ENCODE measurements at regions not wholly inside any gene's neighbourhood (a gene's known extent, or its start where the extent isn't known, plus 50 kb on each side); places are given as distances from the start of the nearest gene placed in this dataset.
"Not testable (repeated sequence)": the region's sequence is repeated elsewhere in the genome, so short reads cannot be mapped to it uniquely, and the experiment has no call there.

DNA sequence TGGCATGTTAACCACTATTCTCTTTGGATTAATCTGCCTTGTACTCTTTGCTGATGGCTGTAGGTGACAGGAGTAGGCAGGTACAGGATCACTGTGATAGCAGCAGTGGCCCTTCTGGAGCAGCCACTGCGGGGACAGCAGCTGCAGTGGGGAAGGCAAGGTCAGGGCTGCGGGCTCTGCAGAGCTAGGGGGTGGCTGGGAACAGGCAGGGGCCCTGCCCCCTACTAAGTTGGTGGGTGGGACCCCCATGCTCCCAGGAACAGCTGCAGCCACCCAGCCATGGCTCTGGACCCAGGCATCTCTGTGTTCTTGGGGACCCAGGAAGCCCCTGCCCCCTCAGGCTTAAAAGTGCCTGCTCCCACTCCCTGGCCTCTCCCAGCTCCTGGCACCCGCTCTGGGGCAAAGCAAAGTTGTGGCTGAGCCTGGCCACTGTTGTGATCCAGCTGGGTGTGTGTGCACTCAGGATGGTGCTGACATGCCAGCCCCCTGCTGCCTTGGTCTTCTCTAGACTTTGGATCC lies 302.4 kb downstream of the PCDH20 start:
- ChIA-PET POLR2A (no interaction called here), CTCF (no interaction called here)
- H3K4me1 Mint-ChIP-seq (ENCODE audit: low read depth): no peaks in the 10 kb centered on the region
- peaks cover 2% of the 10 kb centered on the region for H3K9me3 Mint-ChIP-seq
- no peak for DNase-seq
- no peaks in the 10 kb centered on the region for H3K27me3 Mint-ChIP-seq
- no peaks in the 10 kb centered on the region for H3K36me3 Mint-ChIP-seq
- no peak overlapping the region for H3K4me3 Mint-ChIP-seq
- intact Hi-C loops (cut with micrococcal nuclease): no loop called here
- H3K27ac Mint-ChIP-seq: no peak overlapping the region

DNA sequence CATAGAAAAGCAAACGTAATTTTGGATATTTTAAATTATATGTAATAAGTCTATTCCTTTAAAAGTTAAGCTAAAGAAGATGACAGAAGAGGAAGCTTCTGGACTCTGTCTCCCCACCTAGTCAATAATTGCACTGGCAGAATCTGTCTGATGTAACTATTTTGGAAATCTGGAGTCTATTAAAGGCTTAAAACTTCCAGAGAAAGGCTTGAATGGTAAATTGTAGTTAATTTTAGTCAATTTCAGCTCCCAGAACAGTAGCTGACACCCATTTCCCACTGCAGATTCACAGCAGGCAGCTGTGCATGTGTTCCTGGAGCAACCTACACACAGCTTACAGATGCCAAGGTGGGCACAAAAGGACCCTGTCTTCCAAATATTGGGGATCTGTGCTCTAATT lies 304.1 kb downstream of the PCDH20 start:
- CTCF ChIA-PET: no interaction called here
- Mint-ChIP-seq H3K4me3 (no peak overlapping the region), H3K36me3 (no peaks in the 10 kb centered on the region), H3K27me3 (no peaks in the 10 kb centered on the region), H3K27ac (no peak overlapping the region), H3K4me1 (ENCODE audit: low read depth) (no peaks in the 10 kb centered on the region), H3K9me3 (peaks cover 2% of the 10 kb centered on the region)
- intact Hi-C loops (cut with micrococcal nuclease): no loop called here
- POLR2A ChIA-PET: no interaction called here
- DNase-seq: no peak

DNA sequence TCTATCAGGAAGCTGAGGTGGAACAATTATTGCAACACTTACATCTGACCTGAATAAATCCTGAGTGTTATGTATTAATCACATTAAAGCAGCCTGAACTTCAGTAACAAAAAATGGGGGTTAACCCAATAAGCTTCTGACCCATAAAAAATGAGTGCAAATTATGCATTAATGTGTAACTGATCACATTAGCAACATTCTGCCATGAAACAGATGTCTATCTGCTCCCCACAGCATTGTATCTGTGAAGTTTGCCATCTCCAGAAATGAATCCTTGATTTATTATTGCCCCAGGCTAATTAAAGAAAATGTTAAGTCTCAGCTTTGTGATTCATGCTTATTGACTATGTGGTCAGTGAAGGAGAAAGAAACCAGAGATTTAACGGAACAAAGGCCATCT lies 304.9 kb downstream of the PCDH20 start:
- Mint-ChIP-seq H3K36me3 (no peaks in the 10 kb centered on the region), H3K27ac (no peak overlapping the region), H3K27me3 (no peaks in the 10 kb centered on the region), H3K4me1 (ENCODE audit: low read depth) (no peaks in the 10 kb centered on the region), H3K4me3 (no peak overlapping the region), H3K9me3 (peaks cover 2% of the 10 kb centered on the region)
- ChIA-PET CTCF (no interaction called here), POLR2A (no interaction called here)
- intact Hi-C loops (cut with micrococcal nuclease): no loop called here
- no peak for DNase-seq

DNA sequence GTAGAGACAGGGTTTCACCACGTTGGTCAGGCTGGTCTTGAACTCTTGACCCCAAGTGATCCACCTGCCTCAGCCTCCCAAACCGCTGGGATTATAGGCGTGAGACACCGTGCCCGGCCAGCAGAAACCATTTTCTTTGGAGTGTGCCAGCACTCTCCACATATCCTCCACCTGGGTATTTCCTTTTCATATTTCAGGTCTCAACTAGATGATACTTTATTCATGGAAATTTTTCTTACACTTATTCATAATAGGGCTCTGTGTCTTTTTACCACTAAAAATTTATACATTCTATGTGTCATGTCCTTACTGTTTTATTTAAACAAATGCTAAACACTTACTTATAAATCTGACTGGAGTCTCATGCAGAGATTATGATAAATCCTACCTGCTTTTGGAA lies 305.9 kb downstream of the PCDH20 start:
- DNase-seq: no peak
- Mint-ChIP-seq H3K36me3 (no peaks in the 10 kb centered on the region), H3K9me3 (peaks cover 2% of the 10 kb centered on the region), H3K27me3 (no peaks in the 10 kb centered on the region), H3K27ac (no peak overlapping the region), H3K4me3 (no peak overlapping the region), H3K4me1 (ENCODE audit: low read depth) (no peaks in the 10 kb centered on the region)
- POLR2A ChIA-PET: no interaction called here
- CTCF ChIA-PET: no interaction called here
- intact Hi-C loops (cut with micrococcal nuclease): no loop called here

DNA sequence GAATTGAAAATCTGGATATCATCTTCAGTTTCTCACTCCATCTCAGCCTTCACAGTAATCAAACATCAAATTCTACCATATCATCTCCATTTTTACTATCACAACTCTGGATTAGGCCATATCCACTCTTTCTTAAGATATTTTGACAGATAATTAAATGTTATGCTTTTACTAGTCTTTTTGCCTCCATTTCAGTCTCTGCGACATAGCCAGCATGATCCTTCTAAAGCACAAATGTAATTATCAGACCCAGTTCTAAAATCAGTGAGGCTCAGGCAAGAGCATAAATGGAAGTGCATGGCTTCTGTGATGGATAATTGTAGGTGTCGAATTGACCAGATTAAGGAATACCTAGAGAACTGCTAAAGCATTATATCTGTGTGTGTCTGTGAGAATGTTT lies 307.7 kb downstream of the PCDH20 start:
- CTCF ChIA-PET: no interaction called here
- intact Hi-C loops (cut with micrococcal nuclease): no loop called here
- Mint-ChIP-seq H3K27me3 (no peaks in the 10 kb centered on the region), H3K9me3 (no peaks in the 10 kb centered on the region), H3K27ac (no peak overlapping the region), H3K36me3 (no peaks in the 10 kb centered on the region), H3K4me3 (no peak overlapping the region), H3K4me1 (ENCODE audit: low read depth) (no peaks in the 10 kb centered on the region)
- POLR2A ChIA-PET: no interaction called here
- DNase-seq: no peak

DNA sequence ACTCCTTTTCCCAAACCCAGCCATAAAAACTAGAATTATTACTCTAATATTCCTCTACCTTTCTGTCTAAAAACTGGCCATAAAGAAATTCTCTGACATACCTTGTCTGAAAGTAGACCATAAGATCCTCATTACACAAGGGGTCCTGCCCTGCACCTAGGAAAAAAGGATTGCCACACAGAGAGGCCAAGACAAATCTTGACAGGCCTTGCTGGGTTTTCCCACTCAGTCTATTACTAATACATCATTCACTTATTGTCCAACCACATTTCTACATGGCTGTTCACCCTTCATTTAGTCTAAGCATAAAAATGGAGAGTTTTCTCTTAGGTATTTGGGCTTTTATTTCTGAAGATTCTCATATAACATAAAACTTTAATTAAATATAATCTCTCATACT lies 319.8 kb downstream of the PCDH20 start:
- H3K9me3 Mint-ChIP-seq: peaks cover 9% of the 10 kb centered on the region
- ChIA-PET POLR2A (no interaction called here), CTCF (no interaction called here)
- no peaks in the 10 kb centered on the region for H3K4me1 Mint-ChIP-seq (ENCODE audit: low read depth)
- DNase-seq: no peak
- no peaks in the 10 kb centered on the region for H3K36me3 Mint-ChIP-seq
- intact Hi-C loops (cut with micrococcal nuclease): no loop called here
- no peak overlapping the region for H3K4me3 Mint-ChIP-seq
- H3K27ac Mint-ChIP-seq: no peak overlapping the region
- no peaks in the 10 kb centered on the region for H3K27me3 Mint-ChIP-seq

DNA sequence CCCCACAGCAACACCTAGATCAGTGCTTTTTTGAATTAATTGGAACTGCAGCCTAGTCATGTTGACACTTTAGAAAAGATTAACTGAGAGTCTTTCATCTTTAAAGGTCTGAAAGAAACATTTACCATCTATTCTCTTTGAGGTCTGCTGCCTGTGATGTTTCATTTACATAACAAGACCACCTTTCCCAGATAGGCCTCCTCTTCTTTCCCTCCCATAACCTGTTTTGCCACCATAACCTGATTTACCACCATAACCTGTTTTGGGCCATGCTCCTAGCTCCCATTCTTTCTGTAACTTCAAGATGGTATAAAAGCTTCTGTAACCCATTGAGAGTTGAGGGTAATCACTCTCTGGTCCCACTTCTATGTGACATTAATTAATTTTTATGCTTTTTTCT lies 320.8 kb downstream of the PCDH20 start:
- no peaks in the 10 kb centered on the region for H3K36me3 Mint-ChIP-seq
- no peak overlapping the region for H3K27ac Mint-ChIP-seq
- ChIA-PET CTCF (no interaction called here), POLR2A (no interaction called here)
- peaks cover 9% of the 10 kb centered on the region for H3K9me3 Mint-ChIP-seq
- no peaks in the 10 kb centered on the region for H3K27me3 Mint-ChIP-seq
- DNase-seq: no peak
- H3K4me3 Mint-ChIP-seq: no peak overlapping the region
- intact Hi-C loops (cut with micrococcal nuclease): no loop called here
- H3K4me1 Mint-ChIP-seq (ENCODE audit: low read depth): no peaks in the 10 kb centered on the region

DNA sequence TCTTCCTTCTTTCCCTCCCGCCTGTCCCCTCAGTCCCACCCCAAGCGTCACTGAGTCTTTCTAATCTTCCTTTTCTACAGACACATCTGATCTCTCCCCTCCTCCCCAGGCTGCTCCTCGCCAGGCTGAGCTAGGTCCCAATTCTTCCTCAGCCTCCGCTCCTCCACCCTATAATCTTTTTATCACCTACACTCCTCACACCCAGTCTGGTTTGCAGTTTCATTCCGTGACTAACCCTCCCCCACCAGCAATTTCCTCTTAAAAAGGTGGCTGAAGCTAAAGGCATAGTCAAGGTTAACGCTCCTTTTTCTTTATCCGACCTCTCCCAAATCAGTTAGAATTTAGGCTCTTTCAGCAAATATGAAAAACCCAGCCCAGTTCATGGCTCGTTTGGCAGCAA lies 325.8 kb downstream of the PCDH20 start:
- CTCF ChIA-PET; H3K27me3 Mint-ChIP-seq; POLR2A ChIA-PET; H3K27ac Mint-ChIP-seq; H3K4me3 Mint-ChIP-seq; intact Hi-C loops (cut with micrococcal nuclease); H3K36me3 Mint-ChIP-seq; H3K9me3 Mint-ChIP-seq; H3K4me1 Mint-ChIP-seq (ENCODE audit: low read depth); DNase-seq: not testable (repeated sequence)

DNA sequence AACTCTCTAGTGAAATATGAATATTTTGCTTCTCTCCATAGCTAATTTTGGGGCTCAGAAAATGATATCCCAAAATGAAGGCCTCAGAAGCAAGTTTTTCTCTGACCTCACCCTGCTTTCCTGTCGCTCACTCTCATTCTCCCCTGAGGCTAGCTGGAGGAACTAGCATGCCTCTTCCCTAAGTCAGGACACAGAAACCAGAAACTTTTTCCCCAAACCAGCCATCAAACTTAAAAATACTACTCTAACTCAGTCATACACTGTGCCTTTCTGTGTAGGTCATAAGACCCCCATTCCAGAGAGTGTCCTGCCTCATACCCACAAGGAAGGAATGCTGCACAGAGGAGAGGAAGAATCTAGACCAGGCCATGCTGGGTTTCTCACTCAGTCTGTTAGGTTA lies 329.6 kb downstream of the PCDH20 start:
- POLR2A ChIA-PET: no interaction called here
- DNase-seq: no peak
- CTCF ChIA-PET: no interaction called here
- peaks cover 2% of the 10 kb centered on the region for H3K9me3 Mint-ChIP-seq
- no peak overlapping the region for H3K27ac Mint-ChIP-seq
- H3K4me3 Mint-ChIP-seq: no peak overlapping the region
- H3K4me1 Mint-ChIP-seq (ENCODE audit: low read depth): no peaks in the 10 kb centered on the region
- H3K36me3 Mint-ChIP-seq: no peaks in the 10 kb centered on the region
- no peaks in the 10 kb centered on the region for H3K27me3 Mint-ChIP-seq
- intact Hi-C loops (cut with micrococcal nuclease): no loop called here

DNA sequence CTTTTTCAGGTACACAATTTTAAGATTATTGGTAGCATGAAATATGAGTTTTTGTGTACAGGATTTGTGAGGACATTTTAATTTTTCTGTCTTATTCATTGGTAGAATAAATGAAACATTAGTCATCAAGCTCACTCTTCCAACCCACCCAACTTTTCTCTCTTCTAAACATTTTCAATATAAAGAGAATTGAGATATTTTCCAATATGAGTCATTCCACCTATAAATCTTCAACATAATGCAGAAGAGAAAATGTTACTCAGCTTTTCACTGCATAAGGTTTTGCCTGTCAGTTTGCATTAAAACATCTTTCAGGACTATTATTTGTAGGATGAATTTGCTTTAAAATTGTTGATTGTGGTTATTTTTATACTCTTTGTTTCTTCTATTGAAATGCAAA lies 330.7 kb downstream of the PCDH20 start:
- intact Hi-C loops (cut with micrococcal nuclease): no loop called here
- Mint-ChIP-seq H3K36me3 (no peaks in the 10 kb centered on the region), H3K9me3 (peaks cover 2% of the 10 kb centered on the region), H3K27me3 (no peaks in the 10 kb centered on the region), H3K4me3 (no peak overlapping the region), H3K4me1 (ENCODE audit: low read depth) (no peaks in the 10 kb centered on the region), H3K27ac (no peak overlapping the region)
- CTCF ChIA-PET: no interaction called here
- POLR2A ChIA-PET: no interaction called here
- DNase-seq: no peak

DNA sequence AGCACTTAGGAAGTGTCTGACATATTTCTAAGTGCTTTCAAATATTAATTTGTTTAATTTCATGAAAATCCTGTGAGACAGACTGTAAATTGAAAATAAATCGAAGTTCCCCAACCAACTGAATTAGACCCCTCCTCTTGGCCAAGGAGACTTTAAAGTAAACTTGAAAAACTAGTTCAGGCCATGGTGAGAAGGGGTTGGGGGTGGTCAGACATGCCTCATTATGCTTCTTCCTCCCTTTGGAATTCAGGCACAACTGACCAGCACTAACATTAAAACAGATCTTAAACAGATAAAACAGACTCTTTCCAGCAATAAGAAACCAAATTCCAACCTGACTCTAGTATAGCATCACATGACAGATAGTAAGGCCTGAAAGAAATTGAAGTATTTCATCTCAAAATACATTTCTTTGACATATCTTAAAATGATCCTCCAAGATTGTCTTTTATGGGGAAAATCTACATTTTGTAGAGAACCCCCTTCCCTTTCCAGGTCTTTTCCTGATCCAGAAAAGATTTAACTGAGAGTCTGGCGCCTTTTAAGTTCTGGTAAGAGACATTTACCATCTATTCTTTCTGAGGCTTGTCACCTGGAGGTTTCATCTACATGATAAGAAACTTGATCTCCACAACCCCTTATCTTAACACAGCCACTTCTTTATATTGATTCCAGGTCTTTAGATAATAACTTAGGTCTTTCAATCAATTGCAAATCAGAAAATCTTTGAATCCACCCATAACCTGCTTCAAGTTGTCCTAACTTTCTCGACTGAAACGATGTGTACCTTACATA lies 336.5 kb downstream of the PCDH20 start:
- intact Hi-C loops (cut with micrococcal nuclease): no loop called here
- Mint-ChIP-seq H3K36me3 (no peaks in the 10 kb centered on the region), H3K27ac (no peak overlapping the region), H3K4me3 (no peak overlapping the region), H3K4me1 (ENCODE audit: low read depth) (no peaks in the 10 kb centered on the region), H3K9me3 (peaks cover 2% of the 10 kb centered on the region), H3K27me3 (no peaks in the 10 kb centered on the region)
- no peak for DNase-seq
- ChIA-PET CTCF (no interaction called here), POLR2A (no interaction called here)

DNA sequence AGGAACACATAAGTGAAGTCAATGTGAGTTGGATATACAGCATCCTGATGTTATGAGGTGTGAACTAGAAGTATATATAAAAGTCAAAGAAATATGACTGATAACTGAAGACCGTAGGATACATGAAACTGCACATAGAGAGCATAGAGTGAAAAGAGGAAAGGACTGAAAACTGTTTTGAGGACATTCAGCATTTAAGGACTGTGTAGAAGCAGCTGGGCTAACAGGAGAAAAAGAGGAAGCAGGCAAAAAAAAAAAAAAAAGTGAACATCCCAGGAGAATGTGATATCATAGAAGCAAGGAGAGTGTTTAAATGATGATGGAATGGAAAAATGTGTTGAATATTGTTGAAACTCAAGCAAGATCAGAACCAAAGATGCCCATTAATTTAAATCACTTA lies 363.5 kb downstream of the PCDH20 start:
- POLR2A ChIA-PET: interaction anchor here (0.6 kb wide), 1 partner anchor 790 kb away, joined by 3 read pairs; no protein-coding TSS in a partner anchor
- Mint-ChIP-seq H3K4me1 (ENCODE audit: low read depth) (no peaks in the 10 kb centered on the region), H3K9me3 (peaks cover 2% of the 10 kb centered on the region), H3K27ac (no peak overlapping the region), H3K4me3 (no peak overlapping the region), H3K27me3 (no peaks in the 10 kb centered on the region), H3K36me3 (no peaks in the 10 kb centered on the region)
- CTCF ChIA-PET: no interaction called here
- DNase-seq: no peak
- intact Hi-C loops (cut with micrococcal nuclease): no loop called here

DNA sequence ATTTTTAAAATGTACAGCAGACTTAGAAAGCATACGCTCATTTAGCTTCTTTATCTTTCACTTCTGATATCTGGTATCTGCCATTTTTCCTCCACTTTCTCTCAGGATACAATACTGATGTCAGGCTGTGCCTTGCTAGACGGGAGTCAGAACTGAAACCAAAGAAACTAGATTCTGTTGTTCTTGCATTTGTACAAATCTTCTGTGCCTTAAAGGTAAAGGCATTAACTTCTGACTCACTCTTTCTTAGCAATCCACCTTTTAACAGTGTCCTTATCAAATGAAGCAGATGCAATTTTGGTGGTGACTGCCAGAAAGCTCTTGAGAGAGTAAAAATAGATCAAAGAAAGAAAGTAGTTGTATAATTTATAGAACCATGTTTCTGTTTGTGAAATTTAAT lies 370.4 kb downstream of the PCDH20 start:
- CTCF ChIA-PET: no interaction called here
- H3K4me3 Mint-ChIP-seq: no peak overlapping the region
- no peaks in the 10 kb centered on the region for H3K4me1 Mint-ChIP-seq (ENCODE audit: low read depth)
- no peaks in the 10 kb centered on the region for H3K9me3 Mint-ChIP-seq
- DNase-seq: no peak
- no peaks in the 10 kb centered on the region for H3K27me3 Mint-ChIP-seq
- POLR2A ChIA-PET: no interaction called here
- intact Hi-C loops (cut with micrococcal nuclease): no loop called here
- no peak overlapping the region for H3K27ac Mint-ChIP-seq
- H3K36me3 Mint-ChIP-seq: no peaks in the 10 kb centered on the region

Measured in activated CD4-positive, alpha-beta memory T cell treated with anti-CD3 and anti-CD28 coated beads for 36 hours (primary cell).